ENCODE measurements at regions not wholly inside any gene's neighbourhood (a gene's known extent, or its start where the extent isn't known, plus 50 kb on each side); places are given as distances from the start of the nearest gene placed in this dataset.

DNA sequence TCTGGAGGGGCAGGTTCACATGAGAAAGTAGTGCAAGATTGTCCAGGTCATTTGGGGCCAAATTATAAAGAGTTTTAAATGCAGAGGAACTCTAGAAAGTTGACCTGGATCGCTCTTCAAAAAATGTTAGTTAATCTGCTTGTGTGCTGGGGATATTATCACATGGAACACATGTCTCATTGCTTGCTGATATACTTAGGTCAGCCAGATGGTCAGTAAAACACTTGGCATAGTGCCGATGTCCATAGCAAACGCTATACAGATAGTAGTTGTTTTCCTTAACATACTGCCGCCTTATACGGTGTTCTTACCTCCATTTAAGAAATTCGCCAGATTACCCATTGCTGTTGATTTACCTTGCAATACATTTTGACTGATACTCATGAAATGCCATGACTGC is 103.4 kb upstream of the CWC22 start:
- TF ChIP-seq, protein P1, sequence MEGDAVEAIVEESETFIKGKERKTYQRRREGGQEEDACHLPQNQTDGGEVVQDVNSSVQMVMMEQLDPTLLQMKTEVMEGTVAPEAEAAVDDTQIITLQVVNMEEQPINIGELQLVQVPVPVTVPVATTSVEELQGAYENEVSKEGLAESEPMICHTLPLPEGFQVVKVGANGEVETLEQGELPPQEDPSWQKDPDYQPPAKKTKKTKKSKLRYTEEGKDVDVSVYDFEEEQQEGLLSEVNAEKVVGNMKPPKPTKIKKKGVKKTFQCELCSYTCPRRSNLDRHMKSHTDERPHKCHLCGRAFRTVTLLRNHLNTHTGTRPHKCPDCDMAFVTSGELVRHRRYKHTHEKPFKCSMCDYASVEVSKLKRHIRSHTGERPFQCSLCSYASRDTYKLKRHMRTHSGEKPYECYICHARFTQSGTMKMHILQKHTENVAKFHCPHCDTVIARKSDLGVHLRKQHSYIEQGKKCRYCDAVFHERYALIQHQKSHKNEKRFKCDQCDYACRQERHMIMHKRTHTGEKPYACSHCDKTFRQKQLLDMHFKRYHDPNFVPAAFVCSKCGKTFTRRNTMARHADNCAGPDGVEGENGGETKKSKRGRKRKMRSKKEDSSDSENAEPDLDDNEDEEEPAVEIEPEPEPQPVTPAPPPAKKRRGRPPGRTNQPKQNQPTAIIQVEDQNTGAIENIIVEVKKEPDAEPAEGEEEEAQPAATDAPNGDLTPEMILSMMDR (IDR thresholded peaks at IDR 0.05), result no peak
- no peak for TF ChIP-seq POLR2A (IDR thresholded peaks at IDR 0.05)
